Mesendoderm (in vitro differentiated cells): ENCODE measurements at regions not wholly inside any gene's neighbourhood (a gene's known extent, or its start where the extent isn't known, plus 50 kb on each side); places are given as distances from the start of the nearest gene placed in this dataset.
A peak's percentile ranks its signal among the peaks of the same experiment; 100 is the strongest.
"Not testable (repeated sequence)": the region's sequence is repeated elsewhere in the genome, so short reads cannot be mapped to it uniquely, and the experiment has no call there.

Experiments
- DNase-seq: peaks from one replicate; pipeline ENCODE4 v3.0.0; 2013
- H2AK5ac ChIP-seq: 2 replicates; pipeline ENCODE4 v1.6.1; 2013; ENCODE audit warnings: low read length, inconsistent platforms
- H2BK120ac ChIP-seq: 2 replicates; pipeline ENCODE4 v1.6.1; 2013; ENCODE audit warnings: low read depth, mild to moderate bottlenecking, low read length, moderate library complexity, mixed read lengths
- H2BK15ac ChIP-seq: replicated peaks from 2 replicates; pipeline ENCODE4 v1.6.1; 2013; ENCODE audit warnings: low read depth, mild to moderate bottlenecking, moderate library complexity
- H2BK5ac ChIP-seq: 2 replicates; pipeline ENCODE4 v1.6.1; 2013; ENCODE audit warnings: low read length, inconsistent platforms
- H3K18ac ChIP-seq: 2 replicates; pipeline ENCODE4 v1.6.1; 2013; ENCODE audit warnings: mild to moderate bottlenecking, low read length, mixed read lengths
- H3K23ac ChIP-seq: one replicate; pipeline ENCODE4 v1.6.1; 2013; ENCODE audit warnings: low read length
- H3K27ac ChIP-seq: 2 replicates; pipeline ENCODE4 v1.5.1; 2013; ENCODE audit warnings: low read depth, mild to moderate bottlenecking, inconsistent platforms, low read length, moderate library complexity
- H3K27me3 ChIP-seq: 2 replicates; pipeline ENCODE4 v1.6.1; 2013; ENCODE audit warnings: low read length, control low read depth, mild to moderate bottlenecking, inconsistent platforms; ENCODE audit not compliant: insufficient read depth, poor library complexity
- H3K36me3 ChIP-seq: 2 replicates; pipeline ENCODE4 v1.6.1; 2013; ENCODE audit warnings: low read length, inconsistent platforms; ENCODE audit not compliant: control insufficient read depth, insufficient read depth
- H3K4ac ChIP-seq: one replicate; pipeline ENCODE4 v1.6.1; 2013; ENCODE audit warnings: low read depth, mild to moderate bottlenecking, low read length, moderate library complexity
- H3K4me1 ChIP-seq: 2 replicates; pipeline ENCODE4 v1.6.1; 2013; ENCODE audit warnings: low read depth, low read length, inconsistent platforms; ENCODE audit not compliant: control insufficient read depth
- H3K4me2 ChIP-seq: 2 replicates; pipeline ENCODE4 v1.6.1; 2013; ENCODE audit warnings: low read length
- H3K4me3 ChIP-seq: 2 replicates; pipeline ENCODE4 v1.5.1; 2013; ENCODE audit warnings: mild to moderate bottlenecking, low read length
- H3K56ac ChIP-seq: one replicate; pipeline ENCODE4 v1.6.1; 2013; ENCODE audit warnings: low read length
- H3K79me1 ChIP-seq: 2 replicates; pipeline ENCODE4 v1.6.1; 2013; ENCODE audit warnings: low read length, inconsistent platforms
- H3K79me2 ChIP-seq: 2 replicates; pipeline ENCODE4 v1.6.1; 2013; ENCODE audit warnings: mild to moderate bottlenecking, low read length; ENCODE audit not compliant: control insufficient read depth, insufficient read depth
- H3K9ac ChIP-seq: 2 replicates; pipeline ENCODE4 v1.6.1; 2013; ENCODE audit warnings: low read length, inconsistent platforms
- H4K5ac ChIP-seq: one replicate; pipeline ENCODE4 v1.6.1; 2013; ENCODE audit warnings: low read length
- H4K8ac ChIP-seq: one replicate; pipeline ENCODE4 v1.6.1; 2013; ENCODE audit warnings: low read depth, mild to moderate bottlenecking, control low read depth, low read length, moderate library complexity
- WGBS: extraction: QIAGEN DNeasy Blood & Tissue Kit; methylation state at CpG from one replicate; pipeline ENCODE4 v1.1.7; 2013; ENCODE audit warnings: low lambda C conversion rate, missing lambda C conversion rate; ENCODE audit not compliant: insufficient coverage; ENCODE audit errors: extremely low coverage; 5-methylcytosine and 5-hydroxymethylcytosine counted together

GRCh38 chr22:23432719-23433118 lies 147.4 kb downstream of the IGLL1 start:
- DNase-seq, H3K18ac ChIP-seq, H3K9ac ChIP-seq, H3K79me1 ChIP-seq, H3K4me3 ChIP-seq, H2BK15ac ChIP-seq, H4K8ac ChIP-seq, H2BK5ac ChIP-seq, H3K27me3 ChIP-seq, H4K5ac ChIP-seq, H3K4me1 ChIP-seq, H3K36me3 ChIP-seq, H3K27ac ChIP-seq, H3K4me2 ChIP-seq, H3K79me2 ChIP-seq, H2AK5ac ChIP-seq, H3K23ac ChIP-seq, H2BK120ac ChIP-seq, H3K4ac ChIP-seq: not testable (repeated sequence)
- no CpG with 5 or more reads among the region's 10 CpGs for WGBS
- peak overlapping the region; percentile 15 for H3K56ac ChIP-seq

- no peak overlapping the region for H2BK120ac ChIP-seq
- peak; percentile 55 for DNase-seq
- no CpG with 5 or more reads among the region's 20 CpGs for WGBS
- no peak overlapping the region for H2AK5ac ChIP-seq
- no peaks in the 10 kb centered on the region for H3K36me3 ChIP-seq
- no peak overlapping the region for H3K9ac ChIP-seq
- H3K18ac ChIP-seq = no peak overlapping the region
- H3K27me3 ChIP-seq = no peaks in the 10 kb centered on the region
- peak overlapping the region; percentile 44 for H3K56ac ChIP-seq
- H3K79me2 ChIP-seq = no peaks in the 10 kb centered on the region
- peaks cover 6% of the 10 kb centered on the region for H3K4me1 ChIP-seq
- no peak overlapping the region for H3K4me3 ChIP-seq
- no peak overlapping the region for H3K4me2 ChIP-seq
- H4K5ac ChIP-seq = no peak overlapping the region
- H2BK15ac ChIP-seq = no peak overlapping the region
- H3K79me1 ChIP-seq = no peaks in the 10 kb centered on the region
- no peak overlapping the region for H3K23ac ChIP-seq
- H2BK5ac ChIP-seq = no peak overlapping the region
- no peak overlapping the region for H3K4ac ChIP-seq
- no peak overlapping the region for H3K27ac ChIP-seq
- no peak overlapping the region for H4K8ac ChIP-seq
Measured at GRCh38 chr22:23431337-23432072, 148.6 kb downstream of the IGLL1 start.

- H3K18ac ChIP-seq, H3K56ac ChIP-seq, H4K8ac ChIP-seq, H3K79me1 ChIP-seq, H2AK5ac ChIP-seq, H2BK15ac ChIP-seq, H2BK5ac ChIP-seq, H3K4me2 ChIP-seq, H3K4ac ChIP-seq, H3K79me2 ChIP-seq, H3K27me3 ChIP-seq, H3K9ac ChIP-seq, DNase-seq, H4K5ac ChIP-seq, H3K4me3 ChIP-seq, H3K27ac ChIP-seq, H3K4me1 ChIP-seq, H3K36me3 ChIP-seq, H3K23ac ChIP-seq, H2BK120ac ChIP-seq: not testable (repeated sequence)
- no CpG with 5 or more reads among the region's 5 CpGs for WGBS
Measured at GRCh38 chr22:23424551-23425068, 155.5 kb downstream of the IGLL1 start.

- Histone ChIP-seq H3K23ac (no peak overlapping the region), H3K36me3 (no peaks in the 10 kb centered on the region), H3K79me2 (no peaks in the 10 kb centered on the region), H3K4ac (no peak overlapping the region), H4K5ac (no peak overlapping the region), H3K79me1 (no peaks in the 10 kb centered on the region), H3K9ac (no peak overlapping the region), H3K56ac (no peak overlapping the region), H2BK5ac (no peak overlapping the region), H3K27me3 (no peaks in the 10 kb centered on the region), H2AK5ac (no peak overlapping the region), H2BK120ac (no peak overlapping the region), H2BK15ac (no peak overlapping the region), H3K4me3 (no peak overlapping the region), H3K4me1 (no peaks in the 10 kb centered on the region), H3K18ac (no peak overlapping the region), H4K8ac (no peak overlapping the region), H3K27ac (no peak overlapping the region), H3K4me2 (no peak overlapping the region)
- WGBS = no CpG with 5 or more reads among the region's 7 CpGs
- no peak for DNase-seq
Measured at GRCh38 chr22:23424031-23424430, 156.1 kb downstream of the IGLL1 start.

- not testable (repeated sequence) for H3K56ac ChIP-seq, H3K9ac ChIP-seq, H3K36me3 ChIP-seq, H2BK5ac ChIP-seq, H2AK5ac ChIP-seq, H2BK120ac ChIP-seq, H4K8ac ChIP-seq, H3K18ac ChIP-seq, H3K79me2 ChIP-seq, H3K4ac ChIP-seq, H3K4me3 ChIP-seq, H3K4me2 ChIP-seq, H4K5ac ChIP-seq, H3K79me1 ChIP-seq, DNase-seq, H3K27me3 ChIP-seq, H3K27ac ChIP-seq, H2BK15ac ChIP-seq, H3K4me1 ChIP-seq, H3K23ac ChIP-seq
- WGBS = no CpG with 5 or more reads among the region's 4 CpGs
Measured at GRCh38 chr22:23422281-23422680, 157.8 kb downstream of the IGLL1 start.

- not testable (repeated sequence) for H3K4me1 ChIP-seq, H2BK5ac ChIP-seq, H4K8ac ChIP-seq, H3K4me2 ChIP-seq, H3K27ac ChIP-seq, H2AK5ac ChIP-seq, H3K4ac ChIP-seq, H3K27me3 ChIP-seq, H2BK120ac ChIP-seq, DNase-seq, H3K79me2 ChIP-seq, H3K18ac ChIP-seq, H4K5ac ChIP-seq, H3K56ac ChIP-seq, H2BK15ac ChIP-seq, H3K9ac ChIP-seq, H3K4me3 ChIP-seq, H3K23ac ChIP-seq, H3K36me3 ChIP-seq, H3K79me1 ChIP-seq
- no CpG with 5 or more reads among the region's 6 CpGs for WGBS
Measured at GRCh38 chr22:23421300-23421699, 158.8 kb downstream of the IGLL1 start.
